Neural progenitor cell (in vitro differentiated cells): ENCODE measurements at regions not wholly inside any gene's neighbourhood (a gene's known extent, or its start where the extent isn't known, plus 50 kb on each side); places are given as distances from the start of the nearest gene placed in this dataset.

Experiments
- DNase-seq: peaks from one replicate; pipeline ENCODE4 v3.0.0-alpha.2; 2016; ENCODE audit warnings: low spot score
- H2AFZ ChIP-seq: fragments of 200-600 bp; sonication (generic); replicated peaks from 2 replicates; pipeline ENCODE4 v1.6.1; 2016; ENCODE audit warnings: antibody characterized with exemption
- H3F3A ChIP-seq: fragments of 200-600 bp; sonication (generic); 2 replicates; pipeline ENCODE4 v1.6.1; 2016; ENCODE audit warnings: antibody characterized with exemption, low read depth
- H3K27ac ChIP-seq: fragments of 200-600 bp; sonication (generic); 2 replicates; pipeline ENCODE4 v1.5.1; 2016; ENCODE audit warnings: mild to moderate bottlenecking
- H3K27me3 ChIP-seq: fragments of 200-600 bp; sonication (generic); 2 replicates; pipeline ENCODE4 v1.6.1; 2016; ENCODE audit warnings: mild to moderate bottlenecking, moderate library complexity
- H3K36me3 ChIP-seq: fragments of 200-600 bp; sonication (generic); 2 replicates; pipeline ENCODE4 v1.5.1; 2016
- H3K4me1 ChIP-seq: fragments of 200-600 bp; sonication (generic); 2 replicates; pipeline ENCODE4 v1.6.1; 2016; ENCODE audit warnings: mixed run types
- H3K4me2 ChIP-seq: fragments of 200-600 bp; sonication (generic); 2 replicates; pipeline ENCODE4 v1.6.1; 2016
- H3K4me3 ChIP-seq: fragments of 200-600 bp; sonication (generic); 2 replicates; pipeline ENCODE4 v1.5.1; 2016
- H3K79me2 ChIP-seq: fragments of 200-600 bp; sonication (generic); 2 replicates; pipeline ENCODE4 v1.6.1; 2016; ENCODE audit warnings: low read depth
- H3K9ac ChIP-seq: fragments of 200-600 bp; sonication (generic); 2 replicates; pipeline ENCODE4 v1.6.1; 2016
- H3K9me3 ChIP-seq: fragments of 200-600 bp; sonication (generic); 2 replicates; pipeline ENCODE4 v1.5.1; 2016; ENCODE audit warnings: low read depth
- H4K20me1 ChIP-seq: fragments of 200-600 bp; sonication (generic); 2 replicates; pipeline ENCODE4 v1.6.1; 2016; ENCODE audit warnings: low read depth
- H3K27ac Mint-ChIP-seq: 3 replicates; pipeline ENCODE4 v1.8.0; 2021; ENCODE audit warnings: mixed read lengths
- H3K27me3 Mint-ChIP-seq: 2 replicates; pipeline ENCODE4 v1.8.0; 2022; ENCODE audit warnings: low read depth, mild to moderate bottlenecking, inconsistent platforms, moderate library complexity, mixed read lengths; ENCODE audit not compliant: insufficient read depth
- H3K36me3 Mint-ChIP-seq: 3 replicates; pipeline ENCODE4 v1.8.0; 2021; ENCODE audit warnings: mixed read lengths
- H3K4me1 Mint-ChIP-seq: 3 replicates; pipeline ENCODE4 v1.8.0; 2021; ENCODE audit warnings: mixed read lengths
- H3K4me3 Mint-ChIP-seq: 3 replicates; pipeline ENCODE4 v1.8.0; 2021; ENCODE audit warnings: mild to moderate bottlenecking, moderate library complexity, mixed read lengths
- H3K9me3 Mint-ChIP-seq: 3 replicates; pipeline ENCODE4 v1.8.0; 2020; ENCODE audit warnings: mixed read lengths
- CTCF ChIP-seq: fragments of 200-600 bp; sonication (generic); IDR thresholded peaks from 2 replicates; pipeline ENCODE4 v1.5.1; 2017; ENCODE audit warnings: antibody characterized with exemption, mild to moderate bottlenecking
- EZH2 ChIP-seq: fragments of 200-600 bp; sonication (generic); IDR thresholded peaks from 2 replicates; pipeline ENCODE4 v1.6.1; 2017; ENCODE audit warnings: antibody characterized with exemption, mild to moderate bottlenecking, moderate library complexity
- EZH2phosphoT487 ChIP-seq: fragments of 200-600 bp; sonication (generic); IDR thresholded peaks from 2 replicates; pipeline ENCODE4 v1.6.1; 2017; ENCODE audit warnings: antibody characterized with exemption

GRCh38 chr2:52532956-52533355, 1234.6 kb upstream of the CHAC2 start:
- TF ChIP-seq CTCF (no peak), EZH2 (no peak), EZH2phosphoT487 (no peak)

GRCh38 chr2:52526735-52527134, 1240.9 kb upstream of the CHAC2 start:
- Histone ChIP-seq H2AFZ (no peak overlapping the region), H3K9ac (no peak overlapping the region), H3F3A (peaks cover 6% of the 10 kb centered on the region), H4K20me1 (no peaks in the 10 kb centered on the region), H3K79me2 (no peaks in the 10 kb centered on the region), H3K36me3 (no peaks in the 10 kb centered on the region), H3K4me3 (no peak overlapping the region), H3K9me3 (no peaks in the 10 kb centered on the region), H3K4me2 (no peak overlapping the region), H3K27me3 (no peaks in the 10 kb centered on the region), H3K4me1 (peaks cover 6% of the 10 kb centered on the region), H3K27ac (no peak overlapping the region)
- Mint-ChIP-seq H3K27me3 (no peaks in the 10 kb centered on the region), H3K36me3 (no peaks in the 10 kb centered on the region), H3K4me1 (peaks cover 2% of the 10 kb centered on the region), H3K4me3 (no peak overlapping the region), H3K9me3 (no peaks in the 10 kb centered on the region), H3K27ac (no peak overlapping the region)
- TF ChIP-seq EZH2 (no peak), EZH2phosphoT487 (no peak), CTCF (no peak)
- DNase-seq = no peak

More at GRCh38 chr2:52532956-52533355, 1234.6 kb upstream of the CHAC2 start:
- H3K27ac ChIP-seq = no peak overlapping the region
- Mint-ChIP-seq H3K36me3 (no peaks in the 10 kb centered on the region), H3K27me3 (no peaks in the 10 kb centered on the region), H3K4me3 (no peak overlapping the region), H3K9me3 (no peaks in the 10 kb centered on the region), H3K4me1 (no peaks in the 10 kb centered on the region), H3K27ac (no peak overlapping the region)
- no peak overlapping the region for H3K4me3 ChIP-seq
- no peaks in the 10 kb centered on the region for H3F3A ChIP-seq
- H2AFZ ChIP-seq = no peak overlapping the region
- no peak overlapping the region for H3K4me2 ChIP-seq
- H3K79me2 ChIP-seq = no peaks in the 10 kb centered on the region
- no peak for DNase-seq
- H3K9ac ChIP-seq = no peak overlapping the region
- H4K20me1 ChIP-seq = no peaks in the 10 kb centered on the region
- no peaks in the 10 kb centered on the region for H3K36me3 ChIP-seq
- H3K4me1 ChIP-seq = no peaks in the 10 kb centered on the region
- H3K9me3 ChIP-seq = no peaks in the 10 kb centered on the region
- no peaks in the 10 kb centered on the region for H3K27me3 ChIP-seq

GRCh38 chr2:52520644-52521043, 1247.0 kb upstream of the CHAC2 start:
- Mint-ChIP-seq H3K4me1 (peaks cover 2% of the 10 kb centered on the region), H3K4me3 (no peak overlapping the region), H3K27me3 (no peaks in the 10 kb centered on the region), H3K36me3 (no peaks in the 10 kb centered on the region), H3K9me3 (no peaks in the 10 kb centered on the region), H3K27ac (no peak overlapping the region)
- Histone ChIP-seq H3K4me2 (peak overlapping the region; percentile 26), H3K27me3 (no peaks in the 10 kb centered on the region), H2AFZ (peak overlapping the region; percentile 75), H3K4me3 (no peak overlapping the region), H3K36me3 (no peaks in the 10 kb centered on the region), H3K79me2 (no peaks in the 10 kb centered on the region), H4K20me1 (no peaks in the 10 kb centered on the region), H3K9me3 (no peaks in the 10 kb centered on the region), H3K9ac (no peak overlapping the region), H3K4me1 (peaks cover 25% of the 10 kb centered on the region), H3K27ac (no peak overlapping the region), H3F3A (peaks cover 6% of the 10 kb centered on the region)
- TF ChIP-seq EZH2phosphoT487 (no peak), CTCF (no peak), EZH2 (no peak)
- peak; percentile 7 for DNase-seq
